ENCODE measurements at regions not wholly inside any gene's neighbourhood (a gene's known extent, or its start where the extent isn't known, plus 50 kb on each side); places are given as distances from the start of the nearest gene placed in this dataset.

- TF ChIP-seq POLR2AphosphoS5 (IDR thresholded peaks at IDR 0.05), result no peak
- TF ChIP-seq CTCF (IDR thresholded peaks at IDR 0.05 in 8 of 11, conservative IDR thresholded peaks at IDR 0.05 in 3 of 11), result no peak
Measured at GRCh38 chr2:220833446-220833845, 738.7 kb downstream of the EPHA4 start.
